DMS153 treated with DMSO at 0.1 percent for 48 hours (cell line): ENCODE measurements at regions not wholly inside any gene's neighbourhood (a gene's known extent, or its start where the extent isn't known, plus 50 kb on each side); places are given as distances from the start of the nearest gene placed in this dataset.

Source experiments
- DNase-seq: peaks from one replicate; lab custom pipeline; 2025; ENCODE audit not compliant: unreplicated experiment; lab: John Stamatoyannopoulos, UW

GRCh38 chr5:38714703-38715355 lies 131.0 kb upstream of the OSMR start:
- no peak for DNase-seq

GRCh38 chr5:38715696-38716095 lies 130.1 kb upstream of the OSMR start:
- no peak for DNase-seq

GRCh38 chr5:38716516-38716915 lies 129.3 kb upstream of the OSMR start:
- no peak for DNase-seq

- no peak for DNase-seq
Measured at GRCh38 chr5:38718771-38719391, 126.9 kb upstream of the OSMR start.

- no peak for DNase-seq
Measured at GRCh38 chr5:38719403-38719802, 126.4 kb upstream of the OSMR start.

- DNase-seq, result no peak
Measured at GRCh38 chr5:38719916-38720315, 125.9 kb upstream of the OSMR start.

- no peak for DNase-seq
Measured at GRCh38 chr5:38720554-38721361, 125.1 kb upstream of the OSMR start.

GRCh38 chr5:38722918-38723317 lies 122.9 kb upstream of the OSMR start:
- no peak for DNase-seq

GRCh38 chr5:38723426-38723825 lies 122.4 kb upstream of the OSMR start:
- no peak for DNase-seq

GRCh38 chr5:38724301-38725030 lies 121.3 kb upstream of the OSMR start:
- no peak for DNase-seq

- DNase-seq, result no peak
Measured at GRCh38 chr5:38725371-38725865, 120.4 kb upstream of the OSMR start.

- no peak for DNase-seq
Measured at GRCh38 chr5:38726279-38726678, 119.5 kb upstream of the OSMR start.

- DNase-seq, result no peak
Measured at GRCh38 chr5:38728029-38728428, 117.8 kb upstream of the OSMR start.

GRCh38 chr5:38731461-38731860 lies 114.4 kb upstream of the OSMR start:
- DNase-seq, result no peak

- no peak for DNase-seq
Measured at GRCh38 chr5:38734353-38734752, 111.5 kb upstream of the OSMR start.

- no peak for DNase-seq
Measured at GRCh38 chr5:38736089-38736488, 109.7 kb upstream of the OSMR start.

GRCh38 chr5:38737976-38738375 lies 107.8 kb upstream of the OSMR start:
- no peak for DNase-seq

- no peak for DNase-seq
Measured at GRCh38 chr5:38739011-38739704, 106.7 kb upstream of the OSMR start.

- no peak for DNase-seq
Measured at GRCh38 chr5:38739705-38740045, 106.1 kb upstream of the OSMR start.

- no peak for DNase-seq
Measured at GRCh38 chr5:38742821-38743220, 103.0 kb upstream of the OSMR start.

- no peak for DNase-seq
Measured at GRCh38 chr5:38743562-38743961, 102.2 kb upstream of the OSMR start.
